HEK293 (cell line): ENCODE measurements at regions not wholly inside any gene's neighbourhood (a gene's known extent, or its start where the extent isn't known, plus 50 kb on each side); places are given as distances from the start of the nearest gene placed in this dataset.

ENCODE experiments used
- CTCF ChIA-PET: fragments of 350-600 bp; formaldehyde crosslinking; extraction: SDS; loops from one replicate; lab custom pipeline; 2021; ENCODE audit warnings: antibody characterized with exemption; lab: Yijun Ruan, JAX
- POLR2A ChIA-PET: fragments of 300-600 bp; formaldehyde crosslinking; extraction: SDS; loops from one replicate; lab custom pipeline; 2020; ENCODE audit warnings: antibody characterized with exemption, inconsistent platforms; lab: Yijun Ruan, JAX
- H3K27ac ChIP-seq: fragments of 200-500 bp; sonication (Bioruptor generic); 2 replicates; pipeline ENCODE4 v1.5.1; 2014; ENCODE audit warnings: low read depth, low read length, control low read depth, inconsistent platforms; ENCODE audit errors: extremely low read depth
- H3K36me3 ChIP-seq, 2 experiments: fragments of 200-500 bp in 1 of 2; sonication (Bioruptor generic) in 1 of 2; 1 replicate in 1 of 2; 2 replicates in 1 of 2; pipeline ENCODE4 v1.5.1; 2014 to 2017; ENCODE audit warnings: inconsistent platforms in 2 of 2, low read length in 2 of 2; ENCODE audit not compliant: control insufficient read depth in 2 of 2, insufficient read depth in 1 of 2
- H3K4me1 ChIP-seq: fragments of 200-500 bp; sonication (Bioruptor generic); 2 replicates; pipeline ENCODE4 v1.5.1; 2014; ENCODE audit warnings: mild to moderate bottlenecking, low read length, inconsistent platforms; ENCODE audit not compliant: control insufficient read depth, insufficient read depth
- H3K4me3 ChIP-seq: 2 replicates; pipeline ENCODE4 v1.5.1; 2011; ENCODE audit warnings: low read depth, mild to moderate bottlenecking, control low read depth, low read length, moderate library complexity
- H3K9me3 ChIP-seq: fragments of 200-500 bp; sonication (Bioruptor generic); 2 replicates; pipeline ENCODE4 v1.5.1; 2014; ENCODE audit warnings: low read depth, low read length, inconsistent platforms; ENCODE audit not compliant: control insufficient read depth, insufficient read depth
- BCL11B ChIP-seq: fragments of 450-650 bp; formaldehyde crosslinking; IDR thresholded peaks from 2 replicates; pipeline ENCODE4 v1.5.1; 2016; ENCODE audit warnings: low read depth, missing biosample characterization, missing genetic modification characterization
- CTCF ChIP-seq: fragments of 450-650 bp; formaldehyde crosslinking; IDR thresholded peaks from 2 replicates; pipeline ENCODE4 v1.5.1; 2016; ENCODE audit warnings: missing biosample characterization, missing genetic modification characterization
- MYNN ChIP-seq: fragments of 450-650 bp; formaldehyde crosslinking; IDR thresholded peaks from 2 replicates; pipeline ENCODE4 v1.5.1; 2016; ENCODE audit warnings: missing biosample characterization, missing genetic modification characterization, borderline replicate concordance
- SCRT1 ChIP-seq: fragments of 450-650 bp; formaldehyde crosslinking; IDR thresholded peaks from 2 replicates; pipeline ENCODE4 v1.5.1; 2016; ENCODE audit warnings: missing biosample characterization, missing genetic modification characterization, borderline replicate concordance
- SETDB1 ChIP-seq: IDR thresholded peaks from one replicate; pipeline ENCODE4 v1.6.1; 2017; ENCODE audit warnings: mild to moderate bottlenecking, low read length, moderate library complexity, mixed read lengths; ENCODE audit not compliant: insufficient read length
- SP2 ChIP-seq: fragments of 450-650 bp; formaldehyde crosslinking; IDR thresholded peaks from 2 replicates; pipeline ENCODE4 v1.5.1; 2016; ENCODE audit warnings: missing biosample characterization, missing genetic modification characterization
- ZBTB26 ChIP-seq: fragments of 450-650 bp; formaldehyde crosslinking; optimal IDR thresholded peaks from 2 replicates; pipeline ENCODE3; 2016; ENCODE audit warnings: missing biosample characterization, mild to moderate bottlenecking, missing genetic modification characterization
- ZNF121 ChIP-seq: fragments of 450-650 bp; formaldehyde crosslinking; IDR thresholded peaks from 2 replicates; pipeline ENCODE4 v1.5.1; 2016; ENCODE audit warnings: missing biosample characterization, missing genetic modification characterization
- ZNF211 ChIP-seq: fragments of 450-650 bp; formaldehyde crosslinking; IDR thresholded peaks from 2 replicates; pipeline ENCODE4 v1.5.1; 2016; ENCODE audit warnings: low read depth, missing biosample characterization, missing genetic modification characterization
- ZNF248 ChIP-seq: fragments of 450-650 bp; formaldehyde crosslinking; IDR thresholded peaks from 2 replicates; pipeline ENCODE4 v1.5.1; 2017; ENCODE audit warnings: missing biosample characterization, missing genetic modification characterization
- ZNF513 ChIP-seq: fragments of 450-650 bp; IDR thresholded peaks from 2 replicates; pipeline ENCODE4 v1.5.1; 2018; ENCODE audit warnings: missing biosample characterization, missing genetic modification characterization
- ZNF600 ChIP-seq: fragments of 450-650 bp; formaldehyde crosslinking; IDR thresholded peaks from 2 replicates; pipeline ENCODE4 v1.5.1; 2016; ENCODE audit warnings: missing biosample characterization, missing genetic modification characterization
- ZNF624 ChIP-seq: fragments of 450-650 bp; formaldehyde crosslinking; IDR thresholded peaks from 2 replicates; pipeline ENCODE4 v1.5.1; 2017; ENCODE audit warnings: missing biosample characterization, missing genetic modification characterization
- ZNF785 ChIP-seq: fragments of 450-650 bp; formaldehyde crosslinking; IDR thresholded peaks from 2 replicates; pipeline ENCODE4 v1.5.1; 2016; ENCODE audit warnings: missing biosample characterization, missing genetic modification characterization
- ZNF837 ChIP-seq: fragments of 450-650 bp; formaldehyde crosslinking; IDR thresholded peaks from 2 replicates; pipeline ENCODE4 v1.5.1; 2016; ENCODE audit warnings: missing biosample characterization, missing genetic modification characterization
- ZSCAN23 ChIP-seq: fragments of 450-650 bp; formaldehyde crosslinking; IDR thresholded peaks from 2 replicates; pipeline ENCODE4 v1.5.1; 2016; ENCODE audit warnings: missing biosample characterization, missing genetic modification characterization
- TF ChIP-seq, protein P1 (sequence below): fragments of 450-650 bp; formaldehyde crosslinking; IDR thresholded peaks from 2 replicates; pipeline ENCODE4 v1.5.1; 2016; ENCODE audit warnings: missing biosample characterization, missing genetic modification characterization
- TF ChIP-seq, protein P2 (sequence below): fragments of 450-650 bp; formaldehyde crosslinking; IDR thresholded peaks from 2 replicates; pipeline ENCODE4 v1.5.1; 2016; ENCODE audit warnings: missing biosample characterization, missing genetic modification characterization
- TF ChIP-seq, protein P3 (sequence below): fragments of 450-650 bp; formaldehyde crosslinking; IDR thresholded peaks from 2 replicates; pipeline ENCODE4 v1.5.1; 2016; ENCODE audit warnings: missing biosample characterization, missing genetic modification characterization

- H3K9me3 ChIP-seq = no peaks in the 10 kb centered on the region
- H3K4me1 ChIP-seq = no peaks in the 10 kb centered on the region
- H3K4me3 ChIP-seq = no peak overlapping the region
- H3K36me3 ChIP-seq = no peaks in the 10 kb centered on the region
- ChIA-PET CTCF (interaction anchor here (0.6 to 1.6 kb wide), 4 partner anchors 11 to 118 kb away, joined by 3 to 5 read pairs (median 3); no protein-coding TSS in a partner anchor), POLR2A (no interaction called here)
- TF ChIP-seq ZNF624 (tag by site-specific recombination) = no peak
- peak; percentile 12 for TF ChIP-seq SETDB1
- H3K27ac ChIP-seq = no peak overlapping the region
These were observed 172.9 kb downstream of the PMP22 start for GRCh38 chr17:15092261-15092660.

DNA sequence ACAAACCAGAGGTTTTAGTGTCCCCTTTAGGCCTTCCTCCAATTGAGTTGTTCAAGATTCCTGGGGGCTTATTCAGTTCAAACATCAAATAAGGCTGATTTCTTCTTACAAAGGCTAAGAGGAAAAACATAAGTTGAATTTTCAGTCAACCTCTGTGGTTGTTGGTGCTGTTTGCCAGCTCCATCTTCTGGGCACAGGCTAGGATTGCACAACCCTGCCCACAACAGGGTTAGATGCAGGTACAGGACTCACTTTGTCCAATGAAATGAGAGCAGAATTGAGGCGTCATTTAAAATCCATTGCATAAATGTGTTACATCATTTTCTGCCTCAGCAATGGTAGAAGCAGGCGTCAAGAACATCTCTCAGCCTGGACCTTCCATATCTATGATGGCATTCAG is 173.3 kb downstream of the PMP22 start:
- Histone ChIP-seq H3K36me3 (no peaks in the 10 kb centered on the region), H3K9me3 (no peaks in the 10 kb centered on the region), H3K4me3 (no peak overlapping the region), H3K27ac (no peak overlapping the region), H3K4me1 (no peaks in the 10 kb centered on the region)
- TF ChIP-seq, protein P1, sequence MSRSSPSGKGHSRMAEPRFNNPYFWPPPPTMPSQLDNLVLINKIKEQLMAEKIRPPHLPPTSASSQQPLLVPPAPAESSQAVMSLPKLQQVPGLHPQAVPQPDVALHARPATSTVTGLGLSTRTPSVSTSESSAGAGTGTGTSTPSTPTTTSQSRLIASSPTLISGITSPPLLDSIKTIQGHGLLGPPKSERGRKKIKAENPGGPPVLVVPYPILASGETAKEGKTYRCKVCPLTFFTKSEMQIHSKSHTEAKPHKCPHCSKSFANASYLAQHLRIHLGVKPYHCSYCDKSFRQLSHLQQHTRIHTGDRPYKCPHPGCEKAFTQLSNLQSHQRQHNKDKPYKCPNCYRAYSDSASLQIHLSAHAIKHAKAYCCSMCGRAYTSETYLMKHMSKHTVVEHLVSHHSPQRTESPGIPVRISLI (tag by site-specific recombination) = no peak
- TF ChIP-seq ZNF600 (tag by site-specific recombination) (no peak), ZNF785 (tag by site-specific recombination) (no peak), ZSCAN23 (tag by site-specific recombination) (no peak)
- ChIA-PET POLR2A (no interaction called here), CTCF (interaction anchor here (1.2 to 1.6 kb wide), 2 partner anchors 64 to 77 kb away, joined by 3 to 5 read pairs; no protein-coding TSS in a partner anchor)

DNA sequence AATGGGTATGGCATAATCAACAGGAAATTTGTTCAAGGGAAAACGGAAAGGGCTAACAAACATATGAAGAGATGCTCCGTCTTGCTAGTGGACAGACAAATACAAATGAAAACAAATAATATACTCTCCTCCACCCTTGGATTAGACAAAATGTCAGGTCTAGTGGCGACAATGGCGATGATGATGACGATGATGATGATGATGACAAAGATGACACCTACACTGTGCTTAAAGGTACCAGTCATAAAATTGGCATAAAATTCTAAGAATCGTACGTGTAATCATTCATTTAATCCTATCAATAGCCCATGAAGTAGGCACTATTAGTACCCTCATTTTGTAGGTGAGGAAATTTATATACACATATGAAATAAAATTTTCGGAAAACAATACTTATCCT is 174.6 kb downstream of the PMP22 start:
- CTCF ChIA-PET = interaction anchor here (0.7 kb wide), 1 partner anchor 29 kb away, joined by 3 read pairs; no protein-coding TSS in a partner anchor
- Histone ChIP-seq H3K36me3 (no peaks in the 10 kb centered on the region), H3K4me3 (no peak overlapping the region), H3K27ac (no peak overlapping the region), H3K9me3 (no peaks in the 10 kb centered on the region), H3K4me1 (no peaks in the 10 kb centered on the region)
- POLR2A ChIA-PET = no interaction called here
- TF ChIP-seq ZNF785 (tag by site-specific recombination) (no peak), ZNF513 (tag by site-specific recombination) (peak; percentile 62; the same call in 1 of the 2 replicates), ZNF211 (tag by site-specific recombination) (no peak), BCL11B (tag by site-specific recombination) (no peak), SP2 (tag by site-specific recombination) (no peak), ZBTB26 (no peak), MYNN (tag by site-specific recombination) (no peak), ZNF121 (tag by site-specific recombination) (no peak), ZNF248 (tag by site-specific recombination) (no peak)

DNA sequence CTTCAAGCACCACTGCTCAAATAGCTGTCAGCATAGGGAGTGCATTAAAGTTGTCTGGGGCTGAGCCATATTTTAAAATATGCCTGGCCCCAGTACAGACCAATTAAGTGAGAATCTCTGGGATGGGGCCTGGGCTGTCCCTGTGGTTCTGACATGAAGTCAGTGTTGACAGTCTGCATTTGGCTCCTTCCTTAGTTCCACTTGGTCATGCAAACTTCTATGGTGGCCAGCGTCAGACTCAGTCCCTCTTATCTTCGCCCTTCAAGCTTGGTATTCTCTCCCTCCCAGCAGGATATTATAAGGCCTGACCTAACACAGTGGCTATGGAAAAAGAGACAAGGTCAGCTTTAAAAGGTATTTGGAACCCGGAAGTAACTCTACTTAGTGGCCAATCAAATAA is 177.2 kb downstream of the PMP22 start:
- POLR2A ChIA-PET = no interaction called here
- CTCF ChIA-PET = interaction anchor here (0.6 kb wide), 1 partner anchor 1974 kb away, joined by 3 read pairs; no protein-coding TSS in a partner anchor
- H3K4me3 ChIP-seq = no peak overlapping the region
- H3K9me3 ChIP-seq = no peaks in the 10 kb centered on the region
- no peaks in the 10 kb centered on the region for H3K4me1 ChIP-seq
- H3K27ac ChIP-seq = no peak overlapping the region
- H3K36me3 ChIP-seq = no peaks in the 10 kb centered on the region
- TF ChIP-seq, protein P2, sequence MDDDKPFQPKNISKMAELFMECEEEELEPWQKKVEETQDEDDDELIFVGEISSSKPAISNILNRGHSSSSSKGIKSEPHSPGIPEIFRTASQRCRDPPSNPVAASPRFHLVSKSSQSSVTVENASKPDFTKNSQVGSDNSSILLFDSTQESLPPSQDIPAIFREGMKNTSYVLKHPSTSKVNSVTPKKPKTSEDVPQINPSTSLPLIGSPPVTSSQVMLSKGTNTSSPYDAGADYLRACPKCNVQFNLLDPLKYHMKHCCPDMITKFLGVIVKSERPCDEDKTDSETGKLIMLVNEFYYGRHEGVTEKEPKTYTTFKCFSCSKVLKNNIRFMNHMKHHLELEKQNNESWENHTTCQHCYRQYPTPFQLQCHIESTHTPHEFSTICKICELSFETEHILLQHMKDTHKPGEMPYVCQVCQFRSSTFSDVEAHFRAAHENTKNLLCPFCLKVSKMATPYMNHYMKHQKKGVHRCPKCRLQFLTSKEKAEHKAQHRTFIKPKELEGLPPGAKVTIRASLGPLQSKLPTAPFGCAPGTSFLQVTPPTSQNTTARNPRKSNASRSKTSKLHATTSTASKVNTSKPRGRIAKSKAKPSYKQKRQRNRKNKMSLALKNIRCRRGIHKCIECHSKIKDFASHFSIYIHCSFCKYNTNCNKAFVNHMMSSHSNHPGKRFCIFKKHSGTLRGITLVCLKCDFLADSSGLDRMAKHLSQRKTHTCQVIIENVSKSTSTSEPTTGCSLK (tag by site-specific recombination) = no peak
- TF ChIP-seq SCRT1 (tag by site-specific recombination) (no peak), CTCF (no peak), ZNF837 (tag by site-specific recombination) (no peak)
- TF ChIP-seq, protein P3, sequence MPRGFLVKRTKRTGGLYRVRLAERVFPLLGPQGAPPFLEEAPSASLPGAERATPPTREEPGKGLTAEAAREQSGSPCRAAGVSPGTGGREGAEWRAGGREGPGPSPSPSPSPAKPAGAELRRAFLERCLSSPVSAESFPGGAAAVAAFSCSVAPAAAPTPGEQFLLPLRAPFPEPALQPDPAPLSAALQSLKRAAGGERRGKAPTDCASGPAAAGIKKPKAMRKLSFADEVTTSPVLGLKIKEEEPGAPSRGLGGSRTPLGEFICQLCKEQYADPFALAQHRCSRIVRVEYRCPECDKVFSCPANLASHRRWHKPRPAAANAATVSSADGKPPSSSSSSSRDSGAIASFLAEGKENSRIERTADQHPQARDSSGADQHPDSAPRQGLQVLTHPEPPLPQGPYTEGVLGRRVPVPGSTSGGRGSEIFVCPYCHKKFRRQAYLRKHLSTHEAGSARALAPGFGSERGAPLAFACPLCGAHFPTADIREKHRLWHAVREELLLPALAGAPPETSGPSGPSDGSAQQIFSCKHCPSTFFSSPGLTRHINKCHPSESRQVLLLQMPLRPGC (tag by site-specific recombination) = no peak
